NCI-H774 (cell line): ENCODE measurements at regions not wholly inside any gene's neighbourhood (a gene's known extent, or its start where the extent isn't known, plus 50 kb on each side); places are given as distances from the start of the nearest gene placed in this dataset.
"Not testable (repeated sequence)": the region's sequence is repeated elsewhere in the genome, so short reads cannot be mapped to it uniquely, and the experiment has no call there.

Experiments used
- DNase-seq: peaks from one replicate; lab custom pipeline; 2025; lab: John Stamatoyannopoulos, UW

- no peak for DNase-seq
These were observed 93.1 kb upstream of the HIF1A start for GRCh38 chr14:61602003-61602732.

- DNase-seq, result no peak
These were observed 92.6 kb upstream of the HIF1A start for GRCh38 chr14:61602733-61603077.

- no peak for DNase-seq
These were observed 91.6 kb upstream of the HIF1A start for GRCh38 chr14:61603736-61604135.

- DNase-seq, result no peak
These were observed 87.6 kb upstream of the HIF1A start for GRCh38 chr14:61607570-61608244.

GRCh38 chr14:61608245-61609165, 86.8 kb upstream of the HIF1A start:
- DNase-seq, result peak; percentile 75

- DNase-seq, result peak; percentile 20
These were observed 86.0 kb upstream of the HIF1A start for GRCh38 chr14:61609191-61609843.

GRCh38 chr14:61609884-61610283, 85.4 kb upstream of the HIF1A start:
- DNase-seq, result no peak

GRCh38 chr14:61610900-61611299, 84.4 kb upstream of the HIF1A start:
- no peak for DNase-seq

- DNase-seq, result no peak
These were observed 83.3 kb upstream of the HIF1A start for GRCh38 chr14:61611880-61612630.

- not testable (repeated sequence) for DNase-seq
These were observed 82.3 kb upstream of the HIF1A start for GRCh38 chr14:61613006-61613405.

GRCh38 chr14:61614693-61615092, 80.6 kb upstream of the HIF1A start:
- DNase-seq, result no peak

GRCh38 chr14:61615743-61616523, 79.4 kb upstream of the HIF1A start:
- DNase-seq, result no peak

- DNase-seq, result no peak
These were observed 78.7 kb upstream of the HIF1A start for GRCh38 chr14:61616524-61617185.

GRCh38 chr14:61618448-61618847, 76.9 kb upstream of the HIF1A start:
- no peak for DNase-seq

GRCh38 chr14:61619494-61619893, 75.8 kb upstream of the HIF1A start:
- DNase-seq, result no peak

- DNase-seq, result no peak
These were observed 75.0 kb upstream of the HIF1A start for GRCh38 chr14:61620130-61620946.

- no peak for DNase-seq
These were observed 73.9 kb upstream of the HIF1A start for GRCh38 chr14:61621444-61621843.

GRCh38 chr14:61622051-61622450, 73.3 kb upstream of the HIF1A start:
- DNase-seq, result no peak

GRCh38 chr14:61623927-61624326, 71.4 kb upstream of the HIF1A start:
- no peak for DNase-seq
